NT2/D1 (cell line): ENCODE measurements at regions not wholly inside any gene's neighbourhood (a gene's known extent, or its start where the extent isn't known, plus 50 kb on each side); places are given as distances from the start of the nearest gene placed in this dataset.

Source experiments
- SUZ12 ChIP-seq: IDR thresholded peaks from 2 replicates; pipeline ENCODE4 v1.6.1; 2011; ENCODE audit not compliant: insufficient read length, insufficient read depth; ENCODE audit errors: extremely low read depth
- YY1 ChIP-seq: IDR thresholded peaks from 2 replicates; pipeline ENCODE4 v1.6.1; 2011; ENCODE audit not compliant: insufficient read length, insufficient read depth

DNA sequence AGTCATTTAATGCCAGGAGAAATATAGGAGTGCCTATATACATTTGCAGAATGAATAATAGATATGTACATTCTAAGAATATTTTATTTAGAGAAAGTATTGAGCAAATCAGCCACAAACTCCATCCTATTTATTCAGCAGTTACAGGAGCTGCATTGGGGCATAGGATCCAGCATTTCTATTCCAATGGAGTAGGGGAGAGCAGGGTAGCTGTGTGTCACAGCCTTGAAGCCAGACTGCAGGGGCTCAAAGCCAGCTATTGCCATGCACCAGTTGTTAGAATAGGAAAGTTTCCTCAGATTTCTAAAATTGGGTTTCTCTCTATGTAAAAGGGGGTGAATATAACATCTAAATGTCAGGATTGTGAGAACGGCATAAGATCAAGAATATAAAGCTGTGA is 116.8 kb upstream of the MYO3A start:
- TF ChIP-seq YY1 = no peak
- no peak for TF ChIP-seq SUZ12
